ENCODE measurements at regions not wholly inside any gene's neighbourhood (a gene's known extent, or its start where the extent isn't known, plus 50 kb on each side); places are given as distances from the start of the nearest gene placed in this dataset.

DNA sequence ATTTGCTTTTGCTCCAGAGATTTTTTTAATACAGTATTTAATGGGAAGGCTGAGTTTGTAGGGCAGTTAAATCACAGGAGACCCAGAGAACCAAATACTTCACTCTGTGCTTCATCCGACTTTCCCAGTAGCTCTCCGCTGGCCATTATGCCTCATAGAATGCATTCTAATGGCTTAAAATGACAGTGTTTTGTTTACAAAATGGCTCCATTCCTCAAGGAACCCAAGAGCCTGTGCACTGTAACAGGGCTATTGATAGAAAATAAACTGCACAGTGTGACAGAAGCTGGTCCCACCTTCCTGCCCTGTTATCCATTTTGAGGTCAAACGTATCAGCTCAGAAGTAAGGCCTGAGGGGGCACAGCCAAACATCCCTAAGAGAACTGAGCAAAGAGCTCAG lies 136.5 kb downstream of the RAP2A start:
- H3K27me3 ChIP-seq (ENCODE audit: control insufficient read depth, insufficient read depth, low read length, poor library complexity, severe bottlenecking): no peaks in the 10 kb centered on the region
- peak; percentile 40 for DNase-seq
- H3K9ac ChIP-seq (ENCODE audit: extremely low read depth, low read length, poor library complexity, severe bottlenecking): no peak overlapping the region
- no peaks in the 10 kb centered on the region for H3K9me3 Mint-ChIP-seq
- no peaks in the 10 kb centered on the region for H3K36me3 Mint-ChIP-seq (ENCODE audit: low read depth)
- peak overlapping the region; percentile 33 for H3K27ac Mint-ChIP-seq
- no peaks in the 10 kb centered on the region for H3K27me3 Mint-ChIP-seq (ENCODE audit: insufficient read depth)
- TF ChIP-seq, protein P1, sequence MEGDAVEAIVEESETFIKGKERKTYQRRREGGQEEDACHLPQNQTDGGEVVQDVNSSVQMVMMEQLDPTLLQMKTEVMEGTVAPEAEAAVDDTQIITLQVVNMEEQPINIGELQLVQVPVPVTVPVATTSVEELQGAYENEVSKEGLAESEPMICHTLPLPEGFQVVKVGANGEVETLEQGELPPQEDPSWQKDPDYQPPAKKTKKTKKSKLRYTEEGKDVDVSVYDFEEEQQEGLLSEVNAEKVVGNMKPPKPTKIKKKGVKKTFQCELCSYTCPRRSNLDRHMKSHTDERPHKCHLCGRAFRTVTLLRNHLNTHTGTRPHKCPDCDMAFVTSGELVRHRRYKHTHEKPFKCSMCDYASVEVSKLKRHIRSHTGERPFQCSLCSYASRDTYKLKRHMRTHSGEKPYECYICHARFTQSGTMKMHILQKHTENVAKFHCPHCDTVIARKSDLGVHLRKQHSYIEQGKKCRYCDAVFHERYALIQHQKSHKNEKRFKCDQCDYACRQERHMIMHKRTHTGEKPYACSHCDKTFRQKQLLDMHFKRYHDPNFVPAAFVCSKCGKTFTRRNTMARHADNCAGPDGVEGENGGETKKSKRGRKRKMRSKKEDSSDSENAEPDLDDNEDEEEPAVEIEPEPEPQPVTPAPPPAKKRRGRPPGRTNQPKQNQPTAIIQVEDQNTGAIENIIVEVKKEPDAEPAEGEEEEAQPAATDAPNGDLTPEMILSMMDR (conservative IDR thresholded peaks at IDR 0.05): no peak
- H3K4me1 ChIP-seq (ENCODE audit: control insufficient read depth, insufficient read depth, low read length): peaks cover 10% of the 10 kb centered on the region
- H3K9me3 ChIP-seq (ENCODE audit: control insufficient read depth, low read length): no peaks in the 10 kb centered on the region
- H3K4me3 Mint-ChIP-seq: no peak overlapping the region
- H3K36me3 ChIP-seq (ENCODE audit: control insufficient read depth, insufficient read depth, low read length): no peaks in the 10 kb centered on the region
- 72 to 83% methylated on average over 2 to 3 of the region's 3 CpGs for WGBS, 2 experiments (ENCODE audit: insufficient coverage in 1 of 2, insufficient read length in 1 of 2)
- no peak overlapping the region for H3K4me3 ChIP-seq (ENCODE audit: low read length)
- H3K27ac ChIP-seq (ENCODE audit: low read depth, low read length): no peak overlapping the region
- H3K4me1 Mint-ChIP-seq: peaks cover 67% of the 10 kb centered on the region

DNA sequence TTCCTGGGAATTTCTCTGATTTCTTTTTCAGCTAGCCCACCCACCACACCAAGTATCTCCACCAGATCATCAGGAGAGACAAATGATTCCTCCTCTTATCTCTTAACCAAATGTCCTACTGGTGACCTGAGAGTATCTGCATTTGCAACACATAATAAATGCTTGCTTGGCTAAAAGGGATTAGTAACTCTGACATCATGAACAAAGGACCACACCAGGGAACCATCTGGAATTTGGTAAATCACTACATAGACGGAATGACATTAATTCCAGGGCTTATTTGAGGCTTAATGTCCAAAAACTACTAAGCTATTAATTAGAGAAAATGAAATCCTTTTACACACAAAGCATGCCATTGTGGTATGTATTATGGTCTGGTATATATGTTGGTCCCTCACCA lies 139.0 kb downstream of the RAP2A start:
- no peak overlapping the region for H3K4me3 ChIP-seq (ENCODE audit: low read length)
- Mint-ChIP-seq H3K9me3 (peaks cover 9% of the 10 kb centered on the region), H3K27ac (peak overlapping the region; percentile 78), H3K27me3 (ENCODE audit: insufficient read depth) (no peaks in the 10 kb centered on the region), H3K4me3 (no peak overlapping the region), H3K36me3 (ENCODE audit: low read depth) (peaks cover 6% of the 10 kb centered on the region), H3K4me1 (peaks cover 48% of the 10 kb centered on the region)
- peaks cover 9% of the 10 kb centered on the region for H3K9me3 ChIP-seq (ENCODE audit: control insufficient read depth, low read length)
- H3K27me3 ChIP-seq (ENCODE audit: control insufficient read depth, insufficient read depth, low read length, poor library complexity, severe bottlenecking): no peaks in the 10 kb centered on the region
- H3K9ac ChIP-seq (ENCODE audit: extremely low read depth, low read length, poor library complexity, severe bottlenecking): no peak overlapping the region
- TF ChIP-seq, protein P1 (conservative IDR thresholded peaks at IDR 0.05): no peak
- WGBS, 2 experiments (ENCODE audit: insufficient coverage in 1 of 2, insufficient read length in 1 of 2): 40% methylated on average over 1 of the region's 1 CpG; no CpG with 5 or more reads in 1 of the 2 experiments
- H3K27ac ChIP-seq (ENCODE audit: low read depth, low read length): no peak overlapping the region
- DNase-seq: no peak
- H3K4me1 ChIP-seq (ENCODE audit: control insufficient read depth, insufficient read depth, low read length): peaks cover 10% of the 10 kb centered on the region
- no peaks in the 10 kb centered on the region for H3K36me3 ChIP-seq (ENCODE audit: control insufficient read depth, insufficient read depth, low read length)

DNA sequence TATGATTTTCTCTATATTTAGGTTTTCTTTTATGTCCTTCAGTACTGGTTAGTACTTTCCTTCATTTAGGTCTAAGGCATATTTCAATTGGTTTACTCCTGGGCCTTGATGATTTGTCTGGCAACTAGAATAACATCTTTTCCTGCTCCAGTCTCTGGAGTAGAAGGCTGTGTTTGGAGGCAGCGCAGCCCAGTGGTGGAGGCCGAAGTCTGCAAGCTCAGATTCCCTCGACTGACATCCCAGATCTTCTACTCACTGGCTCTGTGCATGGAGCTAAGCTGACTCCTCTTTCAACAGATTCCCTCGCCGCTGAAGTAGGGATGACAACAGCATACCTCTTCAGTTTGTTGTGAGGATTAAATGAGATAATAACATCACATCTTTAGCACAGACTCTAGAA lies 141.0 kb downstream of the RAP2A start:
- H3K36me3 ChIP-seq (ENCODE audit: control insufficient read depth, insufficient read depth, low read length): no peaks in the 10 kb centered on the region
- no peaks in the 10 kb centered on the region for H3K27me3 ChIP-seq (ENCODE audit: control insufficient read depth, insufficient read depth, low read length, poor library complexity, severe bottlenecking)
- no peaks in the 10 kb centered on the region for H3K4me1 ChIP-seq (ENCODE audit: control insufficient read depth, insufficient read depth, low read length)
- 20 to 42% methylated on average over 1 to 5 of the region's 5 CpGs for WGBS, 2 experiments (ENCODE audit: insufficient coverage in 1 of 2, insufficient read length in 1 of 2)
- no peaks in the 10 kb centered on the region for H3K27me3 Mint-ChIP-seq (ENCODE audit: insufficient read depth)
- H3K4me3 ChIP-seq (ENCODE audit: low read length): no peak overlapping the region
- peaks cover 6% of the 10 kb centered on the region for H3K36me3 Mint-ChIP-seq (ENCODE audit: low read depth)
- peaks cover 37% of the 10 kb centered on the region for H3K4me1 Mint-ChIP-seq
- peak overlapping the region; percentile 89 for H3K27ac Mint-ChIP-seq
- H3K4me3 Mint-ChIP-seq: no peak overlapping the region
- TF ChIP-seq, protein P1 (conservative IDR thresholded peaks at IDR 0.05): peak; percentile 73
- H3K9me3 Mint-ChIP-seq: peaks cover 9% of the 10 kb centered on the region
- H3K9me3 ChIP-seq (ENCODE audit: control insufficient read depth, low read length): peaks cover 9% of the 10 kb centered on the region
- no peak overlapping the region for H3K27ac ChIP-seq (ENCODE audit: low read depth, low read length)
- H3K9ac ChIP-seq (ENCODE audit: extremely low read depth, low read length, poor library complexity, severe bottlenecking): no peak overlapping the region
- peak; percentile 86 for DNase-seq

Measured in endodermal cell (in vitro differentiated cells).